CD4-positive, alpha-beta T cell treated with Interleukin-15 for 1 hour (primary cell): ENCODE measurements at regions not wholly inside any gene's neighbourhood (a gene's known extent, or its start where the extent isn't known, plus 50 kb on each side); places are given as distances from the start of the nearest gene placed in this dataset.
"Not testable (repeated sequence)": the region's sequence is repeated elsewhere in the genome, so short reads cannot be mapped to it uniquely, and the experiment has no call there.

Experiments used
- DNase-seq: peaks from one replicate; pipeline ENCODE4 v3.0.0-alpha.2; 2020

GRCh38 chr16:87043231-87044031 is 273.8 kb downstream of the C16orf95 start:
- no peak for DNase-seq

- DNase-seq: no peak
These were observed 273.2 kb downstream of the C16orf95 start for GRCh38 chr16:87044032-87044382.

GRCh38 chr16:87044829-87045228 is 272.4 kb downstream of the C16orf95 start:
- DNase-seq: no peak

- DNase-seq: no peak
These were observed 271.6 kb downstream of the C16orf95 start for GRCh38 chr16:87045466-87046216.

- no peak for DNase-seq
These were observed 271.0 kb downstream of the C16orf95 start for GRCh38 chr16:87046235-87046634.

GRCh38 chr16:87047221-87048037 is 269.8 kb downstream of the C16orf95 start:
- no peak for DNase-seq

GRCh38 chr16:87048038-87048729 is 269.0 kb downstream of the C16orf95 start:
- DNase-seq: no peak

GRCh38 chr16:87048730-87049115 is 268.5 kb downstream of the C16orf95 start:
- no peak for DNase-seq

GRCh38 chr16:87049216-87049615 is 268.0 kb downstream of the C16orf95 start:
- not testable (repeated sequence) for DNase-seq

GRCh38 chr16:87050142-87050541 is 267.1 kb downstream of the C16orf95 start:
- no peak for DNase-seq

GRCh38 chr16:87051526-87052320 is 265.5 kb downstream of the C16orf95 start:
- DNase-seq: no peak

GRCh38 chr16:87052506-87052905 is 264.7 kb downstream of the C16orf95 start:
- no peak for DNase-seq

GRCh38 chr16:87053016-87053982 is 263.9 kb downstream of the C16orf95 start:
- no peak for DNase-seq

GRCh38 chr16:87054154-87054553 is 263.0 kb downstream of the C16orf95 start:
- DNase-seq: no peak

- no peak for DNase-seq
These were observed 262.3 kb downstream of the C16orf95 start for GRCh38 chr16:87054856-87055255.

GRCh38 chr16:87056083-87056482 is 261.1 kb downstream of the C16orf95 start:
- DNase-seq: no peak

GRCh38 chr16:87056551-87056950 is 260.6 kb downstream of the C16orf95 start:
- no peak for DNase-seq

GRCh38 chr16:87057211-87057881 is 259.8 kb downstream of the C16orf95 start:
- no peak for DNase-seq

- no peak for DNase-seq
These were observed 259.1 kb downstream of the C16orf95 start for GRCh38 chr16:87057951-87058560.
